GM21381 (cell line): ENCODE measurements at regions not wholly inside any gene's neighbourhood (a gene's known extent, or its start where the extent isn't known, plus 50 kb on each side); places are given as distances from the start of the nearest gene placed in this dataset.

Source experiments
- ATAC-seq: cut with Tn5 transposase; IDR thresholded peaks from one replicate; pipeline ENCODE4 v1.9.1; 2021; ENCODE audit warnings: mild to moderate bottlenecking, moderate library complexity; ENCODE audit not compliant: unreplicated experiment

GRCh38 chr6:102562713-102563112 lies 1169.2 kb downstream of the GRIK2 start:
- ATAC-seq = no peak

DNA sequence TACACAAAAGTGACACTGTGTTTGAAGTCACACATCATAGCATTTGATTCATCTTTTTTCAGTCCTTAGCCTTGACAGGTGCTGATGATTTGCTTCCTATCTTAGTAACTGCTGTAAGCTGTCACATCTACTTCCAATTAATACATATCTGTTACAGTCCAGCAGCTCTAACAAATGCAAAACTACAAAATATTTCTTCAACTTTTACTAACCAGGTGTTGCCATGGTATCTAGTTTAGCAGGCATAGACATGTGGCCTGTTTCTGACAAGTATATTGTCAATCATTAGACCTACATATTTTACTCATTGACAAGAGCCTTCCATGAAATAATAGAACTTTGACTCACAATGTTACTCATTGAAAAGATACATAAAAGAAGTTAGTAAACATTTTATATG lies 1159.7 kb downstream of the GRIK2 start:
- ATAC-seq = no peak

DNA sequence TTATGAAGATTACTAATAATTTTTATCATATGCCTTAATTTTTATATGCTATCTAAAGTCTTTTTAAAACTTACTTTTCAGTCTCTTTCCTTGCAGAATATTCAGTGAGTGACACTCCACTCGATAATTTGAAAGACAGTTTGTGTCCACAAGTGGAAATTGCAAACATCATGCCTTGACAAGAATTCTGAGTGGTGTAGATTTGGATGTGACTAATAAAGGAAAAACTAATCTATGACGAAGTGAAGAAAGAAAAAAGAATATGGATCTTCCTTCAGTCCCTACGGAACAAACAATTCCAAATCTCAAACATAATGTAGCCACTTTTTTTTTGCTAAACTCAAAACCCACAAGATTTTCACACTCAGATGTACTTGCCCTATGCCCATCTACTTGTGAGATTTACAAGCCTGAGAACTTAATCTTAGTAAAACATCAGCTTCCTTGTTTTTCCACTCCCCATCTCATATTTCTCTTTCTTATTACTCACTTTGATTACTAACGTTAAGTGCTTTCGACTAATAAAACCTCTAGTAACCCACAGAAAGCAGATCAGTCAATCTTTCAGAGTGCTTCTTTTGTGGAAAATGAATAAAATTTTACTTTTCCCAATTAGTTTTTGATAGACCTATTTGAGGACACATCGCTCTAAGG lies 1155.8 kb downstream of the GRIK2 start:
- ATAC-seq = no peak

- ATAC-seq = no peak
Measured at GRCh38 chr6:102525336-102525735, 1131.8 kb downstream of the GRIK2 start.

GRCh38 chr6:102520966-102521365 lies 1127.5 kb downstream of the GRIK2 start:
- no peak for ATAC-seq

- ATAC-seq = no peak
Measured at GRCh38 chr6:102517506-102517905, 1124.0 kb downstream of the GRIK2 start.

DNA sequence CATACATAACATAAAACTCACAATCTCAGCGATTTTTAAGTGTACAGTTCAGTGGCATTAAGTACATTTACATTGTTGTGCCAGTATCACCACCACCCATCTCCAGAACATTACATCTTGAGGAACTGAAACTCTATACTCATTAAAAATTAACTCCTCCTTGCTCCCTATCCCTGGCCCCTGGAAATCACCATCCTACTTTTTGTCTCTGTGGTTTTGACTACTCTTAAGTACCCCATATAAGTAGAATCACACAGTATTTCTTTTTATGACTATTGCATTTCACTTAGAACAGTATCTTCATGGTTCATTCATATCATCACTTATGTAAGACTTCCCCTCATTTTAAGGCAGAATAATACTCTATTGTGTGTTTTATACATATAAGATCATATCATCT lies 1108.1 kb downstream of the GRIK2 start:
- ATAC-seq = peak; percentile 77

DNA sequence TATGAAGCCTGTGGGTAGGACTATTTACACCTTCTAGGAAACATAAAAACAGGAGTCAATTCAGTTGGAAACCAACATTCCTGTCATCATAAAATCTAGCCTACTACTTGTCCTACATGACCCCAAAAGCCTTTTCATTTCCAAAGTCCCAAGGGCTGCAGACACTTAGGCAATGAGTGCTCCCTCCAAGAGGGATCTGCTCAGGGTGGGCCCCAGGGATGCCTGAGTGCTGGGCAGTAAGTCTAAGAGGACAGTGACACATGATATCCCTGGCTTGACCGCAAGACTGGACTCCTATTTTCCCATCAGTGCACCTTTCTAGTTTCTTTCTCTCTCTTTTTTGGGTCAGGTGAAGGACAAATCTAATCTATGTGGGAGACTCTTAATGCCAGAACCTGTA lies 1101.3 kb downstream of the GRIK2 start:
- no peak for ATAC-seq

DNA sequence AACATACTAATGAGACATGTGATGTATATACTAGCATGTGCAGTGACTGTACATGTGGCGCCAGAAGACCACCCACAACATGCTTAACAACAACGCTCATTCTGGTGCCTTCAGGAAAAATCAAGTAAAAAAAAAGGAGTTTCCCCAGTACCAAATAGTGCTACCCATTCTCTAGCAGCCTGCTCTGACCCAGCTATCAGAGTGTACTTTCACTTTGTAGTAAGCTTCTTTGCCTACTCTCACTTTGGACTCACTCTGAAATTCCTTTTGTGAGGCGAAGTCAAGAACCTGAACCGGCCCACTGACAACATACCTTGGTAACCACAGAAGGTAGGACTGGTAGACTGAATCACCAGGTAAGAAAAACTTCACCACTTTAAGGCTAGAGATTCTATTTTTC lies 1100.0 kb downstream of the GRIK2 start:
- no peak for ATAC-seq

- ATAC-seq = no peak
Measured at GRCh38 chr6:102488729-102489128, 1095.2 kb downstream of the GRIK2 start.

DNA sequence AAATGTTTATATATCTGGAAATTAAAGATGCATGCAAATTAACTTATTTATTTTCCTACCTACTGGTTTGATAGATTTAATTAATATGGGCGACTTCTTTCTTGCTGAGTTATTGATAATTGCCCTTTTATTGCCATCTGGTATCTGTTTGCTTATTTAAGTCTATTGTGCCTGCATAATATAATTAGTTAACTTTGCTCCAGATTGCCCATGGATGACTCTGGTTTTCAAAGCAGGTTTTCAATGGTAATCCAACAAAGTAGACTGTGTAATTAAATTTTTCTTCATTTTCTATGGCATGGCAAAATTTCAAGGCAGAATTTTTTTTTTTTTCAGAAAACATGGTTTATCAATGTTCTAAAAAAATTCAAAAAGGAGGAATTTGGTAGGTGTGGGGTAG lies 1092.0 kb downstream of the GRIK2 start:
- no peak for ATAC-seq

DNA sequence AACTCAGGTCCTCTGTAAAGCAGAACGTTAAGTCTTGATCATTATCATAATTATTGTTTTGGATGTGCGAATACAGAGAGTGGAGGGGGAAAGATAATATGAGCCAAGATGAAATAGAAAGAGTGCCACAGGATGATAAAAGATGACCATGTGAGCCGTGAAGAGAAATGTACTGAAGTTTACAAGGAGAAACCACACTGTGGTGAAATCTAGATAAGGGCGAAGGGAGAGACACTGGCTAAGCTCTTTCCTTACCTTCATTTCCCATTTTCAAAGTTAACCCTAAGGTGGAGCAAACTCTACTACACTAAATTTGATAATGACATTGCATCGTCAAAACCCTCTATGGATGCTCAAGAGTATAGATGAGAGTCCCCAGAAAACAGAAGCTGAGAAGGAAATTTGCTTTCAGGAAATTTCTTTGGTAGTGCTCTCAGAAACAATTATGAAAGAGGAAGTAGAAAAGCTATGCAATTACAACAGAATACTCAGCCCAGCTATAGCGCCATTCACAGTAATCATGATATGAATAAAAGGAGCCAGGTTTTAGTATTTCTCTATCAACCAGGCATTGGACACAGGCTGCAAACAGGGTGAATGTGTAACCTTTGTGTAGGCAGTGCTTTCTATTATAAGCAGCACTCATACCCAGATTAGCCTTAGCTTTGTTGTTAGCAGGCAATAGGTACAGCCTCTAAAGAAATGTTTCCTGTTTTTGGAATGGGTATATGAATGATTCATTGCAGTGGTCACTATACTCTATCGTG lies 1080.7 kb downstream of the GRIK2 start:
- ATAC-seq = no peak

DNA sequence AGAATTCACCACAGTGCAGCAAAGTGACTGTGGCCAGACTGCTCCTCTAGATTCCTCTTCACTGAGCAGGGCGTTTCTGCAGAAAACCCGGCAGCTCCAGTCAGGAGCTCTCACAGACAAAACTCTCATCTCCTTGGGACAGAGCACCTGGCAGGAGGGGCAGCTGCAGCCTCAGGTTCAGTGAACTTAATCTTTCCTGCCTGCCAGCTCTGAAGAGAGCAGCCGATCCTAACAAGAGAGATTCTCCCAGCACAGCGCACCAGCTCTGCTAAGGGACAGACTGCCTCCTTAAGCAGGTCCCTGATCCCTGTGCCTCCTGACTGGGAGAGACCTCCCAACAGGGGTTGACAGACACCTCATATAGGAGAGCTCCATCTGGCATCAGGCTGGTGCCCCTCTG lies 1065.5 kb downstream of the GRIK2 start:
- no peak for ATAC-seq

DNA sequence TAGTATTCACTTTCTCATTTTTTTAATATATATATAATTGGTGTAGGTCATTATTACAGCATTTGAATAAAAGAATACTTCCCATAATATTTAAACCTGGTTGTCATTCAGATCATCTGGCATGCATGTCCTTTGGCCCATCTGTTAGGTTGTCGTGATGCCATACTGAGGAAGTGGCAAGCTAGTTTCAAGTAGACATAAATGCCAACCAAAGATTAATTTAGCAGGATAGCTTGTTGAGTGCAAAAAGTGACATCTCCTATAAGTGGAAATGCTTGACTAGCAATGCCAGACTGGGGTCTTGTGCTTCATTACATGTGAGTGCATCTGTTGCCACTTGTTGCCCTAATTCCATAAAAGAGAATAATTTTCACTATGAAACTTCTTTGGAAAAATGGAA lies 1044.7 kb downstream of the GRIK2 start:
- no peak for ATAC-seq

DNA sequence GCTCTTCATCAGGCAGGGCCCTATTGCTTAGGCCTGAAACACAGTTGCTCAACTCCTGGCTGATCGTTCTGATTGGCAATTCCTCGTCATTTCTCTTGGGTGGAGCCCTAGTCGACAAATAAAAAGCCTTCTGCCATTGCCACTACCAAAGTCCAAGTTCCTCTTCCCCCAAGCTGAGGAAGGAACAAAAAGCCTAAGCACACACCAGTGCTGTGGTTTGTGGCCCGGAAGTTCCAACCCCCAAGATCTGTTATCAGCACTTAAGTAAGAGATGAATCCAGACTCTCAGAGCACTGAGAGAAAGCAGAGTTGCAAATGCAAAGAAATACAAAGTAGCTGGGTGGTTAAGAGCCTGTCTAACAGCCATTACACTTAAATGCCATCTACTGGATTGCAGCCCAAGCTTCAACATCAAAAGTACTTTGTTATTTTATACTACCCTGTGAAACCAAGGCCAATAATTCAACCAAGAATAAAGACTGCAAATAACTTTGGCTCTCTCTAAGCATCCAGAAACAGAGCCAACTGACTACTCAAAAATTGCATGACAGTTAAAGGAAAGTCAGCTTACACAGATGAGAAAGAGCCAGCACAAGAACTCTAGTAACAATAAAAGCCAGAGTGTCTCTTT lies 1024.0 kb downstream of the GRIK2 start:
- no peak for ATAC-seq

DNA sequence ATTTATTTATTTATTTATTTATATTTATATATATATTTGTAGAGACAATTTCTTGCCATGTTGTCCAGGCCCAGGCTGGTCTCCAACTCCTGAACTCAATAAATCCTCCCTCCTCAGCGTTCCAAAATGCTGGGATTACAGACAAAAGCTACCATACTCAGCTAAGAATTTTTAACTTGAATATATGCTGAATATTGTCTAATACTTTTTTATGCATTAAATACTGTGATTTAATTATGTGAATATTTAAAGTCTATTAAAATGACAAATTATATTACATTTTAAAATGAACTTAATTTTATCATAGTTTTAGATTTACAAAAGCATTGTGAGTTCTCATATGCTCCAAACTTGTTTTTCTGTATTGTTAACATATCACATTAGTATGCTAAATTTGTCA lies 1022.4 kb downstream of the GRIK2 start:
- no peak for ATAC-seq

- ATAC-seq = no peak
Measured at GRCh38 chr6:102411796-102412195, 1018.3 kb downstream of the GRIK2 start.

DNA sequence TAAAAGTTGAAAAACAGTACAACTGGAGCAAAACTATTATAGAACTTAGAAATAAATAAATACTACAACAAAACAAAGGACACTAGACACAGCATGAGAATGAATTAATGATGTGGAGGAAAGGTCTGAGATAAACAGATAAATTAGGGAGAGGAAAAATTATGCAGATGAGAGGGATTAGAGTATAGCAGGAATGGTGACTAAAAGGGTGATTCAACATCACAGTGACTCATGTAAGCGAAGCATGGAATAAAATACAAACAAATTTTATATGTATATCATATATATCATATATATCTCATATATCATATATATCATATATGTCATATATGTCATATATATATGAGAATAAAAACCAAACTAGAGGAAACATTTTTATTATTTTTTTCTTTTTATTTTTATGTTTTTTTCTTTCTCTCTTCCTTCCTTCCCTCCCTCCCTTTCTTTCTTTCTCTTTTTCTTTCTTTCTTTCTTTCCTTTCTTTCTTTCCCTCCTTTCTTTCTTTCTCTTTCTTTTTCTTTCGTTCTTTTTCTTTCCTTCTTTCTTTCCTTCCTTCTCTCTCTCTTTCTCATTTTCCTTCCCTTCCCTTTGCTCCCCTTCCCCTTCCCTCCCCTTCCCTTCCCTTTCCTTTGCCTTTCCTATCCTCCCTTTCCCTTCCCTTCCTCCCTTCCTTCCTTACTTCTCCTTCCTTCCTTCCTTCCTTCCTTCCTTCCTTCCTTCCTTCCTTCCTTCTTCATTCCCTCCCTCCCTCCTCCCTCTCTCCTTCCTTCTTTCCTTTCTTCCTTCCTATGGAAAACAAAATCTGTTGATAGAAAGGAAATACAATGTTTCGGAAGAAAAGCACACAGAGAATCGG lies 1014.6 kb downstream of the GRIK2 start:
- no peak for ATAC-seq

GRCh38 chr6:102405860-102406259 lies 1012.4 kb downstream of the GRIK2 start:
- no peak for ATAC-seq

- no peak for ATAC-seq
Measured at GRCh38 chr6:102402635-102403329, 1009.3 kb downstream of the GRIK2 start.
